NCI-H1436 (cell line): ENCODE measurements at regions not wholly inside any gene's neighbourhood (a gene's known extent, or its start where the extent isn't known, plus 50 kb on each side); places are given as distances from the start of the nearest gene placed in this dataset.
"Not testable (repeated sequence)": the region's sequence is repeated elsewhere in the genome, so short reads cannot be mapped to it uniquely, and the experiment has no call there.

Experiments used
- DNase-seq: peaks from one replicate; lab custom pipeline; 2025; lab: John Stamatoyannopoulos, UW

GRCh38 chr7:54255242-54255641 lies 286.9 kb upstream of the VSTM2A start:
- DNase-seq, result no peak

GRCh38 chr7:54259185-54259584 lies 283.0 kb upstream of the VSTM2A start:
- DNase-seq, result no peak

- DNase-seq, result no peak
Observed at GRCh38 chr7:54260941-54261371, 281.2 kb upstream of the VSTM2A start.

DNA sequence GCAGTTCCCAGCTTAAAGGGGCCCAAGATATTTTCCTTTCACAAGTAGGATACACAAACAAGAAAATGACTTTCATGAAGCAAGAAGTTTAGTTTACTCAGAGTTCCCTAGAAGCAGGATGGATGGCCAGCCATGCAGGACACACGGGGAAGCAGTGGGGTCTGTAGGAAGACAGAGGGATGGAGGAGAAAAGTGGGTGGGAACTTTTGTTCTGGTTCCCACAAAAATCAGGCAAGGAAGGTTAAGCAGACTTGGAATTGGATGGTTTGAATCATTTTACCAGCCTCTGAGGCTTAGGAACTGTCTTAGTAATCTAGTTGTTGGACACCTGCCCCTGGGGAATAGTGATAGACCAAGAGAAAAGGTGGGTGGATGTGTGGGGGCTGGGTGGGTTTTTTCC lies 263.3 kb upstream of the VSTM2A start:
- DNase-seq, result no peak

GRCh38 chr7:54292171-54292925 lies 249.8 kb upstream of the VSTM2A start:
- no peak for DNase-seq

DNA sequence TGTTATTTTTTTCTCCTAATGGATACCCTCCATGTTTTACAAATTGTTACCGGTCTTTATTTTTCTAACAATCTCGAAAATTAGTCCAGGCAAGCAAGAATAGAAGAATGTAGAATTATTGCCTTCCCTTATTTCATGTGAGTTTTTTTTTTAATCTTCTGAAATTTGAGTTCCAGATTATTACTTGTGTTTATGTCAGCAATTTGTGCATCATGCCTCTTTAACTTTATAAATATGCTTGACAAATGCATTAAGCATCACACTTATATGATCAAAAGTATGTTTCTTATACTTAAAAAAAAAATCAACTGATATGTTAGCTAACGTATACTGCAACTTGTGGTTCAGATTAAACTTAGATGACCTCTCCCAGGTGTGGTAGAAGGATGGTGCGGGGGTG lies 242.7 kb upstream of the VSTM2A start:
- no peak for DNase-seq

DNA sequence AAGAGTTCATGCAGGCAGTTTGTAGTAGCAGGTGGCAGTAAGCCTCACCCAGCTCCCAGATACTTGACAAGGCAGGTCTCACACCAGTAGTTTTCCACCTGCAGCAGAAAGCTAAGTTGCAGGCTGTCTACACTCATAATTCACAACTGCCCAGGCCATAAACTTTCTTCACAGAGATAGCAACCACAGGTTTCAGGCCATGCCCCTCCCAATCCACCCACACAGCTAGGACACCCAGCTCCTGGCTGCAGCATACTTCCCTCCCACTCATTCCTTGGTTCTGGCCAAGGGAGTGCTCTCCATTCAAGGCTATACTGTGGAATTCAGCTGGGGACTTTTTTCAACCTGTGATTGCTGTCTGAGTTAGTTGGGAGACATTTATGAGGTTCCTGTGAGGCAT lies 226.2 kb upstream of the VSTM2A start:
- DNase-seq, result not testable (repeated sequence)

GRCh38 chr7:54326592-54327167 lies 215.5 kb upstream of the VSTM2A start:
- DNase-seq, result no peak

DNA sequence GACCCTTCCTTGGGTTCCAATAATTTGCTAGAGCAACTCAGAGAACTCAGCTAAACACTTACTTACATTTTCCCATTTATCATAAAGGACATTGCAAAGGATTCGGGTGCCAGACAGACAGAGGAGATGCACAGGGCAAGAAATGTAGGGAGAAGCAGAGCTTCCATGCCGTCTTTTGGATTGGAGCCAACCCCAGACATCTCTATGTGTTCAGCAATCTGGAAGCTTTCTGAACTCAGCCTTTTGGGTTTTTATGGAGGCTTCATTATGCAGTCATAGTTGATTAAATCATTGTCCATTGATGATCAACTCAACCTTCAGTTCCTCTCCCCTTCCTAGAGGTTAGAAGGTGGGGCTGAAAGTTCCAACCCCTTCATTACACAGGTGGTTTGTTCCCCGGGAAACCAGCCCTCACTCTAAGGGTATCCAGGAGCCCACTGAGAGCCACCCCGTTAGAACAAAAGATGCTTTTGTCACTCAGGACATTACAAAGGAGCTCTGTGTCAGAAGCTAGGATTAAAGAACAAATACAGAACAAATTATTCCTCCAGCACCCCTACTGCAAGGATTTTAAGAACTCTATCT lies 211.9 kb upstream of the VSTM2A start:
- DNase-seq, result no peak

DNA sequence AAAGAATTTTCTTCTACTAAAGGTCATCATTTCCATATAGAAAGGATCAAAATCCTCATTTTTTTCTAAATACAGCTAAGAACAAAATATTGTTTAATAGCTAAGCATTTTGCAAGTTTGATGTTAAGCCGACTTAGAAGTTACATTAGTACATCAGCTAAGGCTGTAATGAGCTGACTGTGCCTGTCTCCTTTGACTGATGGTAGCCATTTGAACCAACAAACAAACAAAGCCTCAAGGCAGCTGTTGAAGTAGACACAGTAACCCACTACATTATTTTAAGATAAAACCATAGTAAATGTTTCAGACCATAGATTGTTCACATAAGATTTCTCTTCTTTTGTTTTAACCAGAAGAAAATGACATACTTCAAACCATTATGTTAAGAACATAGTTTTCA lies 210.9 kb upstream of the VSTM2A start:
- DNase-seq, result no peak

DNA sequence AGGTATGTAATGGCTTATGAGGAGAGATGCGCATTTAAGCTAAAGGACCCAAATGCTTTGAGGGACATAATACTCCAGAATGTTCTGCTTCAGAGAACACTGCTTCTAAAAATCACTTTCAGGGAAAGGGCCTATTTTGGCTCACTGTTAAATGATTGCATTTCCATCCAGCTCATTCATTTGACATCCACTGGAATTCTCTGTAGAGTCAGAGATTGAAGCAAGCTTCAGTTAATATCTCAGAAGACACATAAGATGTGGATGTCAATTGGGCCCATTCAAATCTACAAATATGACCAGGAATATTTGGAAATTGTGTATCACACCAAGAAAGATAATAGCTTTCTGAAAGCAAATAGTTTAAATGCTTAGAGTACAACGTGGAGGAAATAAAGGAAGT lies 209.9 kb upstream of the VSTM2A start:
- DNase-seq, result no peak

- no peak for DNase-seq
Observed at GRCh38 chr7:54333952-54334351, 208.2 kb upstream of the VSTM2A start.

GRCh38 chr7:54336800-54337199 lies 205.4 kb upstream of the VSTM2A start:
- no peak for DNase-seq

DNA sequence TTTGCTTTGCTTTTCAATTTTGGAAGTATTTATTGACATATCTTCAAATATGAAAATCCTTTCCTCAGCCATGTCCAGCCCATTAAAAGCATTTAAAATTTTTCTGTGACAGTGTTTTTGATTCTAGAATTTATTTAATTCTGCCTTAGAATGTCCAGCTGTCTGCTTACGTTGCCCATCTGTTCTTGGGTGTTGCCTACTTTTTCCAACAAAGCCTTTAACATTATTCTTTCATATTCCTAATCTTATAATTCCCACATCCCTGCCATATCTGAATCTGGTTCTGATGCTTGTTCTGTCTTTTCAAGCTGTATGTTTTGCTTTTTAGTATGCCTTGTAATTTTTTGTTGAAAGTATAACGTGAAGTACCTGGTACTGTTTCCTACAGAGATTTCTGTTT lies 204.7 kb upstream of the VSTM2A start:
- no peak for DNase-seq

DNA sequence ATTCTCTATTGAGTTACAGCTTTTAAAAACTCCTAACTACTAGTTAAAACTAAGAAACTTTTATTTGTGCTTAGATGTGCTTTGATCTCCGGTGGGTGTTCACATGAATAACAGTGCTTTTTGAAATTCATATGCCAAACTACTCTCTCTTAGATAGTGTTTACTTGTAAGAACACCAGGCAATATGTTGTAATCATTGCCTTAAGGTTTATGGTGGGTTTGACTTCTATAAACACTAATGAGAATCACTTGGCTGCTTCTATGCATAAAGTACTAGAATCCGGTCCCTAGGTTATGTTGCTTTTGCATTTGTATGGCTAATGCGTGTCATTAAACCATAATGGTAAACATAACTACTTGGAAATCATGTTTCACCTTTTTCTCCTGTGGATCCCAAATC lies 203.9 kb upstream of the VSTM2A start:
- DNase-seq, result no peak

GRCh38 chr7:54339073-54339472 lies 203.1 kb upstream of the VSTM2A start:
- DNase-seq, result no peak

- DNase-seq, result no peak
Observed at GRCh38 chr7:54342458-54342857, 199.7 kb upstream of the VSTM2A start.

DNA sequence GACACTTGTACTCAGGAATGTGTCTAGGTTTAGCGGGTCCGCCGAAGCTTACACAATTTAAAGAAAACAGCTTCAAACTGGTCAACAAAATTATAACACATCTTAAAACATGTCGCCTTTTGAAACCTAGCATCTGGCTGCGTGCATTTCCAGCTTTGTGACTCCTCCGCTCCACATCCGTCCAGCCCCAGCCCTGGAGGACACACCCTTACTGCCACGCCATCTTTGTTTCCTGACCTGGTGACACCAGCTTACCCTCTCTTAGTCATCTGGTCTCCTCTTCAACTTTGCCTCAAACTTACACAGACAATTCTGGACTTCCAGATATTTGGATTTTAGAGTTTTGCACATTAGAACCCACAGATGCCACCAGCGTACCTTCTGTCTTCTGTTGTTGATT lies 198.7 kb upstream of the VSTM2A start:
- no peak for DNase-seq

DNA sequence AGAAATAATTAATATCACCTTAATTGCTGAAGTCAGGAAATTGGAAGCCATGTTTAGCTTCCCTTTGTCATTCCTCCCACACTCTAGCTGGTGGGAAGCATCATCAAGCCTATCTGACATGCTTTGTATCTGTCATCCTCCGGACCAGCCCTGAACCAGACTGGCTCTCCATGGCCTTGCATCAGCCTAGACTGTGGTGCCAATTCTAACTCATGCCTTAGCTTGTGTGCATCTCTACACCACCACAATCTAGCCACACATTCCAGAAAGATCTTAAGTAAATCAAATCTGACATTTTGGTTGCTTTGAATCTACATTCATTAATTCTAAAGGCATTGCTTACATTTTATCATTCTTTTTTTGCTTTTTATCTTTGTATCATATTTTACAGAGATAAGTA lies 196.4 kb upstream of the VSTM2A start:
- no peak for DNase-seq

GRCh38 chr7:54349229-54349628 lies 192.9 kb upstream of the VSTM2A start:
- no peak for DNase-seq

DNA sequence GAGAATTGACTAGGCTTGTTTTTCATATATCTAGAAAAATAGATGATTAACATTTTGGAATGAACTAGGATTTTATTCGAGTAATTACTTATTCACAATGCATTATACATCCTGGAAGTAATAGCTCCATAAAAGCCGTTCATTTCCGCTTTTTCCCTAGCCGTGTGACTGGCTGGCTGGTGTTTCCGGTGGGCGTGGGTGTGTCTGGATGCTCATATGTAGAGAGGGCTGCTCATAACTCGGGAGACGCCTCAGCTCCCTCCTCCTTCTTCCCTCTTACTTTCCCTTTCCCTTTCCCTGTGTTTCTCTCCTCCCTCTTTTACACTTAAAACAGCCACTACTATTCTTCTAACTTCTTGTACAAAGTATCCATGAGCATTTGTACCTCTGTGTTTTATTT lies 187.7 kb upstream of the VSTM2A start:
- no peak for DNase-seq

DNA sequence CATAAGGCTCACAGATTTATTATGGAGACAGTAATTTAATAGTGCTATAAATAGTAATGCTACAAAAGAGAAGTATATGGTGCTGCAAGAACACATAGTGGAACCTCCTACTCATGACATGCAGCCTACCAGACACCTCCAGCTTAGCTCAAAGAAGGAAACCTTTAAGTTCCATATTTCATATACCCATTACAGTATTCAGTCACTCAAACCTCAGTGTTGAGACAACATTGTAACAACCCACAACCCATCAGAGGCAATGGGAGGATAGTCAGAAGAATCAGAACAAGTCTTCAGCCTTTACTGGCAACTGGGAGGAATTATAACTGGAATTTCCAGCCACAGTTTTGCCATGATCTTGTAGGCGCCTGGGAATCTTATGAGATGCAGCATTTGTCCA lies 186.3 kb upstream of the VSTM2A start:
- DNase-seq, result no peak

DNA sequence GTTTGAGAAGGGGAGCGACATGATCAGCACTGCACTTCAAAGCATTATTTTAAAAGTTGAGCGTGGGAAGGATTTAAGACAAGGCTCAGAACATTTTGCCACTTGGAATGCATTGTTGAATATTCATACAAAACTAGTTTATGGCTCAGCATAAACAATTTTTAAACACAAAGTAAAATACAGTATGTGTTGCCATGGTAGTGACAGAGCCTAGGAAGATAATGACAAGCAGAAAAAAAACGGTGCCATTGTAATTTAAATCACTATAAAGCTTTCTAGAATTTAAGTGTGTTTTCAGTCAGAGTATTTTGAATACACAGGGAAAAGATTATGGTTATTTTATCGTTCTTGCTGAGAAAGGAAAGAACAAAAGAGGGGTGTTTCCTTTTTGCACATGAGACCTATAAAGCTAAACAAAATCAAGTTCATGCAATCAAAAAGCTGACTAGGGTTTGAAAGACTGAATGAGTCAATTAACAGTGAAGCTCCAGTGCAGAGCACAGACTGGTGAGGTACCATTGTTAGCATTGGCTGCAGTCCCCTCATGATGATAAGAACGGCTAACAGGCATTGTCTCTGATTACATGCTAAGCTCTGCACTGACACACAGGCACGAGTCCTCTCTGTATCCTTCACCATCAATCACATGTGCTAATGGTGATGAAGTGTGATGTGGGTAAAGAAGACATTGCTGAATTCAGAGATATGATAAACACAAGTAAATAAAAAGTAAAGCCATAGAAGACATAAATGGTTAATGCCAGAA lies 181.9 kb upstream of the VSTM2A start:
- DNase-seq, result no peak
